Kidney tubule cell (primary cell): ENCODE measurements at regions not wholly inside any gene's neighbourhood (a gene's known extent, or its start where the extent isn't known, plus 50 kb on each side); places are given as distances from the start of the nearest gene placed in this dataset.
A peak's percentile ranks its signal among the peaks of the same experiment; 100 is the strongest.

ENCODE experiments used
- DNase-seq: peaks from one replicate; pipeline ENCODE4 v3.0.0-alpha.2; 2018; ENCODE audit warnings: low spot score

DNA sequence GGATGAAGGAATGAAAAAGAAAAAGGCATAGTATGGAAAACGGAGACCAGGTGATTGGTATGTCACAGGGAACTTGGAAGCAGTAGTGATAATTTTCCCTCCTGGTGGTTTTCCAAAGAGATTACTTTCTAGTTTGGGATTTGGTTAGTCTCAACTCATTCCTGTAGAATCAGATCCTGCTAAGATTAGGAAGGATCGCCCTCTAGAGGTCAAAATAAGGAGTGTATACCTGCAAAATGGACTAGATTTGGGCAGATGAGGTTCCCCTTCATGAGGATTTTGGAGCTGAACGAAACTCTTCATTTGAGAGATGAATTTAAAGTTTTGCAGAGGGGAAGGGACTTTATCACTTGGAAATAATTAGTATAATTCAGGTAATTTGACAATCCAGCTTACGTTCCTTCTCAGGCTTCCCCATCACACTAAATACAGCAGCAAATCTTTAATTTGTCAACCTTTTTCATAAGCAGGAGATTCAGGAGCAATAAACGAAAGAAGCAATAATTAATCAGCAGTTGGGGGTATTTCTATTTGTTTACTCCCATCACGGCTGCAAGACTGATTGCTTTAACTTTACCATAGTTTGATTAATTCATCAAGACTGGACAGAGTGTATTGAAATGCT, 65.2 kb downstream of the CCDC195 start:
- peak; percentile 62 for DNase-seq

DNA sequence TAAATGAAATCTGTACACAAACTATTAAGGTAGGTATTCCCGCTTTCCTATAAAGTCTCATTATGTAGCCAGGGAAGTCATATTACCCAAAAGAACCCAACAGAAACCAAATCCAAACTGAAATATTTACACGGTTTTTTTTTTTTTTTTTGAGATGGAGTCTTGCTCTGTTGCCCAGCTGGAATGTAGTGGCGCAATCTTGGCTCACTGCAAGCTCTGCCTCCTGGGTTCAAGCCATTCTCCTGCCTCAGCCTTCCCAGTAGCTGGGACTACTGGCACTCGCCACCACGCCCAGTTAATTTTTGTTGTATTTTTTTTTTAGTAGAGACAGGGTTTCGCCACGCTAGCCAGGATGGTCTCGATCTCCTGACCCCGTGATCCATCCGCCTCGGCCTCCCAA, 62.5 kb upstream of the CUL3 start:
- peak; percentile 41 for DNase-seq

DNA sequence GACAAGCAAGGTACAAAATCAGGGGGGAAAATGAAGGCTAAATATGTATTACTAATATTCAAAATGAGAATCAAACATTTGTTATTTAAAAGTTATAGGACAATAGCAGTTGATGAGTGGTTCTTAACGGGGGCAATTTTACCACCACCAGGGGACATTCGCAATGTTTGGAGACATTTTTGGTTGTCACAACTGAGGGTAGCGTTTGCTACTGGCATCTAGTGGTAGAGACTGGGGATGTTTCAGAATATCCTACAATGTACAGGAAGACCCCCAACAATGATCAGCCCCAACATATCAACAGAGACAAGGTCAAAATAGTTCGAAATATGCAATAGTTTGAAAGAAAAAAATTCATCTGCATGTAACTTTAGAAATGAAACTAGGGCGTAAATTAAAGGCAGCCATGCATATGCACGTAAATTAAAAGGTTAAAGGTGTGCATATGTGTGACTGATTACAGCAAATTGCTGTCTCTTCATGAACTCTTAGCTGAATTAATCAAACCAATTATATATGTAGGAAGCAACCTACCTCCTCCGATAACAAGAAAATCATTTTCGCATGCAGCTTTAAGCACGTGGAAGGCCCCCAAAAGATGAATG, 61.2 kb upstream of the CUL3 start:
- DNase-seq, result peak; percentile 11

DNA sequence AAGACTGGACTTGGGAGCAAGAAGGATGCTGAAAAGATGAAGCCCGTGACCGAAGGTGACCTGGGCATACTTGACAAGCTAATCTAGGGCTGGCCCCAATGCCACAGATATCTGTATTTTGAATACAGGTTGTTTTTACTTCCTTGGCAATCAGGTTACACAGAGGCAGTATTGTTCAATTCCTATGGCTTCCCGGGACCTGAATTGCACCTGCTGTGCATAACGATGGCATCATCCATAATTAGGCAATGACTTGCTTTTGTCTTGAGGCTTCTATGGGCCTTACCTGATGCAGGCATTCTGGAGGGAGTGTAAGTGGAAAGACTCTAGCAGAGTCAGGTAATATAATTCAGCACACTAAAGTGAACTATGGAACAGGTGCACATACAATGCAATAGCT, 60.6 kb upstream of the CUL3 start:
- DNase-seq, result peak; percentile 6

DNA sequence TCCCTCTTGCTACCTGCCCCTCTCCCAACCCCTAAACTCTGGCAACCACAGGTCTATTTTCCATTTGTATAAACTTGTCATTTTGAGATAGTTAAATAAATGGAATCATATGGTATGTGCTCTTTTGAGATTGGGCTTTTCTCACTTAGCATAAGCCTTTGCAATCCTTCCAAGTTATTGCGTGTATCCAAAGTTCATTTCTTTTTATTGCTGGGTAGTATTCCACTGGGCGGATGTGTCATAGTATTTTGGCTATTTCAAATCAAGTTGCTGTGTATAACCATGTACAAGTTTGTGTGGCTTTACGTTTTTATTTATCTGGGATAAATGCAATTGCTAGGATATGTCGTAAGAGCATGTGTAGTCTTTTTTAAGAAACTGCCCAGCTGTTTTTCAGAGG, 55.5 kb upstream of the CUL3 start:
- DNase-seq, result no peak

DNA sequence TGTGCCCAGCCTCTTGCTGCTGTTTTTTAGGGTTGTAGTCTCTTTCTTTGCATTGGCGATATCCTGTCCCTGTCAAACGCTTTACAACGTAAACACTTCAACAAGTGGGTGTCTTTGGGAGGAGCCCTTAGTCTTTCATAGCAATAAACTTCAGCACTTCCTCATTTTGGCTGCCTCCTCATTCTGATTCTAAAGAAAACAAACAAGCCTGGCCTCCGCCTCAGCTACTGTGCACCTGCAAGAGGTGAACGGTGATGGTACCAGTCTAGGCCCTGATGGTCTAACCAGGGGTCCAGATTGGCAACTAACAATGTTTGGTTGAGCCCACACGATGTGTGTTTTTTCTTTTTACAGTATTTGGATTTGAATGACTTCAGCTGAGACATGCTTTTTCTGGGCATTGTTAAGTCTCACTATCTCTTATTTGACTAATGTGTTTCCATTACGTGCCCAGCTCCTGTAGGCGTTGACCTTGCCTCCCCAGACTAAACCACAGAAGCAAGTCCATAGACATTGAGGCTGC, 53.2 kb upstream of the CUL3 start:
- DNase-seq, result no peak
